ENCODE measurements at regions not wholly inside any gene's neighbourhood (a gene's known extent, or its start where the extent isn't known, plus 50 kb on each side); places are given as distances from the start of the nearest gene placed in this dataset.

- Histone ChIP-seq H3K4me1 (ENCODE audit: control insufficient read depth in 2 of 2, insufficient read depth in 2 of 2, low read length in 2 of 2) (peaks cover 0 to 4% of the 10 kb centered on the region in 2 donors), H3K4me2 (replicated peaks; ENCODE audit: low read depth, low read length, poor library complexity, severe bottlenecking) (no peak overlapping the region), H3K9me3 (ENCODE audit: control extremely low read depth in 1 of 3, control insufficient read depth in 2 of 3, insufficient read depth in 1 of 3, low read length in 2 of 3) (no peaks in the 10 kb centered on the region), H2AFZ (ENCODE audit: insufficient read depth, low read depth, low read length, poor library complexity, severe bottlenecking) (no peak overlapping the region), H3K27me3 (replicated peaks in 1 of 4; ENCODE audit: control extremely low read depth in 1 of 4, control insufficient read depth in 3 of 4, insufficient read depth in 4 of 4, low read length in 3 of 4) (no peaks in the 10 kb centered on the region), H3K4me3 (ENCODE audit: control extremely low read depth in 1 of 5, extremely low read depth in 1 of 5, insufficient read depth in 1 of 5, low read depth in 2 of 5, low read length in 4 of 5) (no peak overlapping the region), H4K20me1 (ENCODE audit: control insufficient read depth, insufficient read depth, low read length, poor library complexity, severe bottlenecking) (no peaks in the 10 kb centered on the region), H3K9ac (ENCODE audit: low read length) (no peak overlapping the region), H3K79me2 (ENCODE audit: control insufficient read depth, insufficient read depth, low read length) (no peaks in the 10 kb centered on the region), H3K36me3 (replicated peaks in 1 of 2; ENCODE audit: control extremely low read depth in 1 of 2, control insufficient read depth in 1 of 2, extremely low read depth in 1 of 2, insufficient read depth in 2 of 2, low read length in 1 of 2) (no peaks in the 10 kb centered on the region), H3K27ac (ENCODE audit: low read length in 2 of 2) (no peak overlapping the region)
- Mint-ChIP-seq H3K27me3 (no peaks in the 10 kb centered on the region), H3K27ac (no peak overlapping the region), H3K9me3 (ENCODE audit: insufficient read depth) (no peaks in the 10 kb centered on the region), H3K4me3 (no peak overlapping the region), H3K4me1 (peaks cover 5% of the 10 kb centered on the region)
- ChIA-PET POLR2A (no interaction called here), CTCF (no interaction called here)
- intact Hi-C loops (cut with micrococcal nuclease) = no loop called here
- DNase-seq = no peak
- TF ChIP-seq EZH2 (IDR thresholded peaks at IDR 0.05; ENCODE audit: borderline replicate concordance, insufficient read depth, low read depth, low read length, poor library complexity, severe bottlenecking) = no peak
- WGBS (ENCODE audit: insufficient coverage) = no CpG with 5 or more reads among the region's 4 CpGs
- no peak for ATAC-seq (ENCODE audit: low read depth)
Measured at GRCh38 chr22:47694536-47695130, 932.2 kb downstream of the TBC1D22A start.

DNA sequence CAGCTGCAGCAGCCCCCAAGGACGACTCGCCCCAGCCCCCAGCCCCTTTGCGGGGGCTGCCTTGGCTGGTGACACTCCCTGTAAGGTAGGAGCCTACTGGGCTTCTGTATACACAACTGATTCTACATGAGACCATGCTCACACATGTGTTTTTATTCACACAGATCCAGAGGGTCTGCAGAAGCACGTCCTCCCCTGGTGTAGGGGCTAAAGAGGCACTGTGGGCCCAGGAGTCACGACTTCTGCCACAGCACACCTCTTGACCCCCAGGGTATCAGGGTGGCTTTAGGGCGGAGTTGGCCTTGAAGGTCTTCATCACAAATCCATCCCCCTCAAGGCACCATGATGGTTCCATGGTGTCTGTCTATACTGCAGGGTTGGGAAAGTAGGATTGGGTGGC is 931.2 kb downstream of the TBC1D22A start:
- no peak overlapping the region for H3K9ac ChIP-seq (ENCODE audit: low read length)
- intact Hi-C loops (cut with micrococcal nuclease) = no loop called here
- H3K36me3 ChIP-seq (replicated peaks in 1 of 2; ENCODE audit: control extremely low read depth in 1 of 2, control insufficient read depth in 1 of 2, extremely low read depth in 1 of 2, insufficient read depth in 2 of 2, low read length in 1 of 2) = no peaks in the 10 kb centered on the region
- H3K27ac ChIP-seq (ENCODE audit: low read length in 2 of 2) = no peak overlapping the region
- no peak overlapping the region for H3K27ac Mint-ChIP-seq
- no peaks in the 10 kb centered on the region for H3K27me3 Mint-ChIP-seq
- no peak for DNase-seq
- H4K20me1 ChIP-seq (ENCODE audit: control insufficient read depth, insufficient read depth, low read length, poor library complexity, severe bottlenecking) = no peaks in the 10 kb centered on the region
- H3K27me3 ChIP-seq (replicated peaks in 1 of 4; ENCODE audit: control extremely low read depth in 1 of 4, control insufficient read depth in 3 of 4, insufficient read depth in 4 of 4, low read length in 3 of 4) = no peaks in the 10 kb centered on the region
- peaks cover 0 to 4% of the 10 kb centered on the region in 2 donors for H3K4me1 ChIP-seq (ENCODE audit: control insufficient read depth in 2 of 2, insufficient read depth in 2 of 2, low read length in 2 of 2)
- no peak overlapping the region for H3K4me3 ChIP-seq (ENCODE audit: control extremely low read depth in 1 of 5, extremely low read depth in 1 of 5, insufficient read depth in 1 of 5, low read depth in 2 of 5, low read length in 4 of 5)
- CTCF ChIA-PET = no interaction called here
- peaks cover 5% of the 10 kb centered on the region for H3K4me1 Mint-ChIP-seq
- no peak overlapping the region for H3K4me2 ChIP-seq (replicated peaks; ENCODE audit: low read depth, low read length, poor library complexity, severe bottlenecking)
- no peaks in the 10 kb centered on the region for H3K9me3 Mint-ChIP-seq (ENCODE audit: insufficient read depth)
- WGBS (ENCODE audit: insufficient coverage) = 87% methylated on average over 3 of the region's 6 CpGs
- no peak for ATAC-seq (ENCODE audit: low read depth)
- H2AFZ ChIP-seq (ENCODE audit: insufficient read depth, low read depth, low read length, poor library complexity, severe bottlenecking) = no peak overlapping the region
- no peak overlapping the region for H3K4me3 Mint-ChIP-seq
- no peaks in the 10 kb centered on the region for H3K9me3 ChIP-seq (ENCODE audit: control extremely low read depth in 1 of 3, control insufficient read depth in 2 of 3, insufficient read depth in 1 of 3, low read length in 2 of 3)
- no peak for TF ChIP-seq EZH2 (IDR thresholded peaks at IDR 0.05; ENCODE audit: borderline replicate concordance, insufficient read depth, low read depth, low read length, poor library complexity, severe bottlenecking)
- TF ChIP-seq, protein P1, sequence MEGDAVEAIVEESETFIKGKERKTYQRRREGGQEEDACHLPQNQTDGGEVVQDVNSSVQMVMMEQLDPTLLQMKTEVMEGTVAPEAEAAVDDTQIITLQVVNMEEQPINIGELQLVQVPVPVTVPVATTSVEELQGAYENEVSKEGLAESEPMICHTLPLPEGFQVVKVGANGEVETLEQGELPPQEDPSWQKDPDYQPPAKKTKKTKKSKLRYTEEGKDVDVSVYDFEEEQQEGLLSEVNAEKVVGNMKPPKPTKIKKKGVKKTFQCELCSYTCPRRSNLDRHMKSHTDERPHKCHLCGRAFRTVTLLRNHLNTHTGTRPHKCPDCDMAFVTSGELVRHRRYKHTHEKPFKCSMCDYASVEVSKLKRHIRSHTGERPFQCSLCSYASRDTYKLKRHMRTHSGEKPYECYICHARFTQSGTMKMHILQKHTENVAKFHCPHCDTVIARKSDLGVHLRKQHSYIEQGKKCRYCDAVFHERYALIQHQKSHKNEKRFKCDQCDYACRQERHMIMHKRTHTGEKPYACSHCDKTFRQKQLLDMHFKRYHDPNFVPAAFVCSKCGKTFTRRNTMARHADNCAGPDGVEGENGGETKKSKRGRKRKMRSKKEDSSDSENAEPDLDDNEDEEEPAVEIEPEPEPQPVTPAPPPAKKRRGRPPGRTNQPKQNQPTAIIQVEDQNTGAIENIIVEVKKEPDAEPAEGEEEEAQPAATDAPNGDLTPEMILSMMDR (IDR thresholded peaks at IDR 0.05) = no peak
- POLR2A ChIA-PET = no interaction called here
- H3K79me2 ChIP-seq (ENCODE audit: control insufficient read depth, insufficient read depth, low read length) = no peaks in the 10 kb centered on the region
